GM18867 (cell line): ENCODE measurements at regions not wholly inside any gene's neighbourhood (a gene's known extent, or its start where the extent isn't known, plus 50 kb on each side); places are given as distances from the start of the nearest gene placed in this dataset.

ENCODE experiments used
- ATAC-seq: cut with Tn5 transposase; IDR thresholded peaks from one replicate; pipeline ENCODE4 v1.9.1; 2021; ENCODE audit warnings: mild to moderate bottlenecking, moderate library complexity; ENCODE audit not compliant: unreplicated experiment

GRCh38 chr10:90174531-90174930 lies 473.1 kb downstream of the KIF20B start:
- no peak for ATAC-seq

- ATAC-seq, result no peak
Measured at GRCh38 chr10:90175161-90175681, 473.8 kb downstream of the KIF20B start.

- no peak for ATAC-seq
Measured at GRCh38 chr10:90179696-90180407, 478.5 kb downstream of the KIF20B start.

- no peak for ATAC-seq
Measured at GRCh38 chr10:90180886-90181691, 479.7 kb downstream of the KIF20B start.

- ATAC-seq, result no peak
Measured at GRCh38 chr10:90192825-90193224, 491.4 kb downstream of the KIF20B start.

GRCh38 chr10:90193240-90193985 lies 492.0 kb downstream of the KIF20B start:
- no peak for ATAC-seq

- ATAC-seq, result no peak
Measured at GRCh38 chr10:90195288-90195840, 494.0 kb downstream of the KIF20B start.

GRCh38 chr10:90197766-90198165 lies 496.4 kb downstream of the KIF20B start:
- ATAC-seq, result no peak

- no peak for ATAC-seq
Measured at GRCh38 chr10:90199093-90199492, 497.7 kb downstream of the KIF20B start.

GRCh38 chr10:90199513-90199912 lies 498.1 kb downstream of the KIF20B start:
- ATAC-seq, result no peak

- ATAC-seq, result no peak
Measured at GRCh38 chr10:90204131-90204955, 503.0 kb downstream of the KIF20B start.

- ATAC-seq, result no peak
Measured at GRCh38 chr10:90204956-90205314, 503.5 kb downstream of the KIF20B start.

GRCh38 chr10:90205340-90205739 lies 503.9 kb downstream of the KIF20B start:
- ATAC-seq, result no peak

GRCh38 chr10:90213346-90213745 lies 512.0 kb downstream of the KIF20B start:
- no peak for ATAC-seq

GRCh38 chr10:90218846-90219245 lies 517.5 kb downstream of the KIF20B start:
- no peak for ATAC-seq

GRCh38 chr10:90222372-90222771 lies 521.0 kb downstream of the KIF20B start:
- no peak for ATAC-seq

GRCh38 chr10:90222939-90223338 lies 521.5 kb downstream of the KIF20B start:
- ATAC-seq, result no peak

- no peak for ATAC-seq
Measured at GRCh38 chr10:90224791-90225566, 523.6 kb downstream of the KIF20B start.

- ATAC-seq, result no peak
Measured at GRCh38 chr10:90226517-90226916, 525.1 kb downstream of the KIF20B start.
